Loucy (cell line): ENCODE measurements at regions not wholly inside any gene's neighbourhood (a gene's known extent, or its start where the extent isn't known, plus 50 kb on each side); places are given as distances from the start of the nearest gene placed in this dataset.

ENCODE experiments used
- CTCF ChIP-seq: fragments of 200-600 bp; sonication (generic); conservative IDR thresholded peaks from 2 replicates; pipeline ENCODE4 v1.5.1; 2014; ENCODE audit warnings: mild to moderate bottlenecking, antibody characterized with exemption, low read length
- EZH2phosphoT487 ChIP-seq: fragments of 200-600 bp; IDR thresholded peaks from 2 replicates; pipeline ENCODE4 v1.6.1; 2018; ENCODE audit warnings: antibody characterized with exemption, mild to moderate bottlenecking, moderate library complexity, borderline replicate concordance

- no peak for TF ChIP-seq CTCF
- TF ChIP-seq EZH2phosphoT487, result no peak
Observed at GRCh38 chr1:116320874-116321273, 52.2 kb upstream of the ATP1A1 start.
